GM18909 (cell line): ENCODE measurements at regions not wholly inside any gene's neighbourhood (a gene's known extent, or its start where the extent isn't known, plus 50 kb on each side); places are given as distances from the start of the nearest gene placed in this dataset.
"Not testable (repeated sequence)": the region's sequence is repeated elsewhere in the genome, so short reads cannot be mapped to it uniquely, and the experiment has no call there.

Experiments
- ATAC-seq: cut with Tn5 transposase; IDR thresholded peaks from one replicate; pipeline ENCODE4 v1.9.1; 2021; ENCODE audit warnings: mild to moderate bottlenecking; ENCODE audit not compliant: unreplicated experiment, poor library complexity

GRCh38 chr13:76632401-76633044 is 253.7 kb downstream of the KCTD12 start:
- no peak for ATAC-seq

DNA sequence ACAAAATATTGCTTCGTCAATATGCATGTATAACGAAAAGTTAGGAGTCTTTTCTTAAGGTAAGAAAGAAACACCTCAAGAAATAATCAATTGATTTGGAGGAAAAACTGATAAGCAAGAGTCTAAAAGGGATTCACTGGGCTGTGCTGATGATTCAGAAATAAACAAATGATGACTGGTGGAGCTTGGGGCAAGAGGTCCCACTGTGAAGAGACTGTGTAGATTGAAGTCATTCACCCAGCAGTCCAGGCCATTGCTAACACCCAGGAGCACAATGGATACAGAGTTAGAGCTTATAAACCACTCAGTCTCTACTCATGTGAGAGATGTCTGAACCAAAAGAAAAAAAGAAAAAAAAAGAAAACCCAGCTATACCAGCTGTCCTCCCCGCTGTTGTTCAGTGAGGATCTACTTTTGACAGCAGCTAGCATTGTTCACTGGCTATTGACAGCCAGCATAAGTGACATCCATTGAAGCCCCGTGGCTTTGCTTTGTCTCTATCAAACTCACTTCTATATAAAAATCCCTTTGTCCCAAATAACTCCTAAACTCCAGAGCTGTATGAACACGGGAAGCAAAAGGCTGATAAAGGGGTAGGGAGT is 255.5 kb downstream of the KCTD12 start:
- ATAC-seq = no peak

GRCh38 chr13:76622315-76623040 is 263.7 kb downstream of the KCTD12 start:
- no peak for ATAC-seq

GRCh38 chr13:76621705-76622104 is 264.5 kb downstream of the KCTD12 start:
- no peak for ATAC-seq

DNA sequence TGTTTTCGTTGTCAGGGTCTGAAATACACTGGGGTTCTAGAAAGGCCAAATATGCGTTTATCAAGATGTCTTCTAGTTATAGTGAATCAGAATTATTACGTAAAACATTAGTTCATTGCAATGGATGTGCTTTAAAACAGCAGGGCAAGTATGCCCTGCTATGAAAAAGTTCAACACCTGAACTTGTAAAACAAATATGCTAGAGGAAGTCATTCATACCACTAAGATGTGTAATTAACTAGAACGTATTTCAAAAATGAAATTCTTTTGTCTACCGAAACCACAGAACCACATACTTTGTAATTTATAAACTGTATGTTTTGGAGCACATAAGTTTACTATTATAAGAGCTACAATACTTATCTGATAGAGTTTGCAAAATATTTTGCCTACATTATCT is 266.2 kb downstream of the KCTD12 start:
- no peak for ATAC-seq

DNA sequence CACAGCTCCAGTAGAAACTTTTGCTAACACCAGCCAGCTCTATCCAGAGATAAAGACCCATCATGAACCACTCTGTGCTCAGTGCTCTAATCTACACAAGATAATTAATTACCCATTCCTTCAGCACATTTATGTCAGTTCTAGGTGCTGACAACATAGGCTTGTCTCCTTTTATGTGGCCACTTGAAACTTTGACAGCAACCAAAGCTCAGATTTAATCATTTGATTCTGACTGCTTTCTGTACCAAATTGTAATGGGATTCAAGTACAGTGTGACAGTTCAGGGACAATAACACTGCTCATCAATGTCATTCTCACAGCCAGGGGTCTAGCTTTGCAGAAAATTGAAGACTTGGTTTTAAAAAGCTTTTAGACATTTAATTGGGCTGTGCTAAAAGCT is 266.6 kb downstream of the KCTD12 start:
- no peak for ATAC-seq

DNA sequence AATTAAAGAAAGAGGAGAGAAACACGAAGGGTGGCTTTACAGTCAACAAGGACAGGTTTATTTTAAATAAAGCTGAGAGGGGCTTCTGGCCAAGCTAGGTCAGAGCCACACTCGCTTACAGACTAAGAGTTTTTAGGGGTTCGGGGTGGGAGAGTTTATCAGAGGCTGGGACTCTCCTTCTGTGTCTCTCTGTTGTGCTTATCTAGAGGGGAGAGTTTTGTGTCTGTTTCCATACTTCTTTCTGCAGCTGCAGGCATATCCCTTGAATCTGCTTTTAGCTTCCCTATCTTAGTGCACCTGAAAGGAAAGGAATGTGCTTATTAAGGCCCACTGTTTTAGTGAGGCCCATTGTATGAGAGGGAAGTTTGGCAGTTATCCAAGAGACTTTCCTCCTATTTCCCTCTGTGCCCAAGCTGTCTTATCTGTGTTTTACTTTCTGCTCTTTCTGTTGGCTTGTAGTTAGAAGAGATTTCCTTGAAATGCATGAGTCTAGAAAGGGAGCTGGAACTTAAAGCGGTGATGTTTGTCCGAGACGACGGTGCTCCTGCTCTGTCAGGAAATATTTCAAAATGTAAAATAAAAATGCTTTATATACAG is 275.3 kb downstream of the KCTD12 start:
- no peak for ATAC-seq

DNA sequence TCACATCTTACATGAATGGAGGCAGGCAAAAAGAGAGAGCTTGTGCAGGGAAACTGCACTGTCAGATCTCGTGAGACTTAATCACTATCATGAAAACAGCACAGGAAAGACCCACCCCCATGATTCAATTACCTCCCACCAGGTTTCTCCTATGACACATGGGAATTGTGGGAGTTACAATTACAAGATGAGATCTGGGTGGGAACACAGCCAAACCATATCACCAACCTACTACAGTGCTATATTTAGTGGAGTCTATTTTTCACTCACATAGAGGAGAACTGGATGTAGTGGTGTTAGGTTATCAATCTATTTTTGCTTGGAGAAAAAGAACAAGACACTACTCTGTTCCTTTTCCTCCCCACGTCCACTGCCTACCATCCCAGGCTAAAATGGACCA is 276.6 kb downstream of the KCTD12 start:
- ATAC-seq = no peak

DNA sequence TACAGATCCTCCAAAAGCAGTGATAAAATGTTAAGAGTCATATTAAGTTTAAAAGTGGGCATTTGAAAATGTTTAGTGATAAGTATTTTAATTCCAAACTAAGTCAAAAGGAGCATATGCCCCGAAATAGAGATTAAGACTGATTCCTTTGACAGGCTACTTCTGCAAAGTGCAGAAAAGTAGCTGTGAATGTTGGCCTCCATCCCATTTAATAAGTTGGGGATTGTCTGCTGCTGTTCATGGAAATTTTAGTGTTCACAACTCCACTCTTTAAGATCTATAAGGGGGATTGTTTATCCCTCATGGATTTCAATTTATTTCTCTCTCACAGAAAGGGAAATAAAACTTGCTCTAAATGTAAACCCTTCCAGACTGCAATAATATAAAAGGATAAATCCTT is 278.3 kb downstream of the KCTD12 start:
- no peak for ATAC-seq

- ATAC-seq = no peak
Observed at GRCh38 chr13:76600081-76600480, 286.1 kb downstream of the KCTD12 start.

DNA sequence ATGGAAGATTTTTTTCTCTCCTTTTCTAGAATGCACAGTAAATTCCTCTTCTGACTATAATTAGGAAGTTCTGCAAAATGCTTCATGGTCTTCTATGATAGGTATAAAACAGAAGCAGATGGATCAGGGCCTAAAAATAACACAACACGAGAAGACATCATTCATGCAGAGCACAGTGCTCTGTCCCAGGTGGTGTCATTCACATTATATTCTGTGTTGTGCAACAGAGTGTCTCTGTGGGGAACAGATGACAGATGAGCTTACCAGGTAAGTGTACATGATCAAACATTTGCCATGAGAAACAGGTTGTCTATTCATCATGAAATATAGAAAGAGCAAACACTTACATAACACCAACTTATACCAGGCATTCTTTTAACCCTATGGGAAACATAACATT is 288.3 kb downstream of the KCTD12 start:
- ATAC-seq = no peak

DNA sequence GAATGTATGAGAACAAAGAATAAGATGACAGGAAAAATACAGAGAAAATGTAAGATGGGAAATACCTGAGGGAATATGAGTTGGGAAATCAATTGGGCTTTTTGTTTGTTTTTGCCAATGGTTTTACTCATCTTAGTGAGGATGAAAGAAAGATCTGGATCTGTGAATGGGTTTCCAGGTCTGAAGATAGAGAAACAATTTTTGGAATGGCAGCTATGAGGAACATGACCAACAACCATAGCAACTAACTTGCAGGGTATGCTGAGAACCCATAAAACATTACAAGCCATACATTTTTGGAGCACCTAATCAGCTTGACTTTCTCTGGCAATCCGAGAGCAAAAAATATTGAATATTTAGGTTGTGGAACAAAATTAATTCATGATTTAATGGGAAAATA is 290.0 kb downstream of the KCTD12 start:
- ATAC-seq = no peak

DNA sequence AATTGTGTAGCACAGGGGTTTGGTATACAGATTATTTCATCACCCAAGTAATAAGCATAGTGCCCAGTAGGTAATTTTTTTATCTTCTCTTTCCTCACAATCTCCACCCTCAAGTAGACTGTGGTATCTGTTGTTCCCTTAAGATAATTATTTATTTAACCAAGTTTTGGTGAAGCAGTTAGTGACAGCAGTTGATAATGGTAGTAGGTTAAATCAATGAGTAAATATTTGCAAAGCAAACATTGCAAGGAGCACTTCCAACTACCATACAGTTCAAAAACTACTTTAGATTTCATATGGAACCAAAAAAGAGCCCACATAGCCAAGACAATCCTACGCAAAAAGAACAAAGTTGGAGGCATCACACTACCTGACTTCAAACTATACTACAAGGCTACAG is 291.8 kb downstream of the KCTD12 start:
- ATAC-seq = no peak

DNA sequence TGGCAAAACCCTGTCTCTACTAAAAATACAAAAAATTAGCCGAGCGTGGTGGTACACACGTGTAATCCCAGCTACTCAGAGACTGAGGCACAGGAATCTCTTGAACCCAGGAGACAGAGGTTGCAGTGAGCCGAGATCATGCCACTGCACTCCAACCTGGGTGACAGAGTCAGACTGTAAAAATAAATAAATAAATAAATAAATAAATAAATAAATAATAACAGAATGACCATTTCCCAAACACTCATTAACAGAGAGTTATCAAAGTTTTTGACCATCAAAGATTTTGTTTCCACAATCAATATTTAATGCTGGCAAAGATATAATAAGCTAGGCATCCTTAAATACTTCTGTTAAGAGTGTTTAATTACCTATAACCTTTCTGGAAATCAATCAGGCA is 299.4 kb downstream of the KCTD12 start:
- ATAC-seq = no peak

- ATAC-seq = no peak
Observed at GRCh38 chr13:76579701-76580100, 306.5 kb downstream of the KCTD12 start.

GRCh38 chr13:76575634-76576033 is 310.6 kb downstream of the KCTD12 start:
- not testable (repeated sequence) for ATAC-seq

- ATAC-seq = no peak
Observed at GRCh38 chr13:76570510-76570971, 315.7 kb downstream of the KCTD12 start.

DNA sequence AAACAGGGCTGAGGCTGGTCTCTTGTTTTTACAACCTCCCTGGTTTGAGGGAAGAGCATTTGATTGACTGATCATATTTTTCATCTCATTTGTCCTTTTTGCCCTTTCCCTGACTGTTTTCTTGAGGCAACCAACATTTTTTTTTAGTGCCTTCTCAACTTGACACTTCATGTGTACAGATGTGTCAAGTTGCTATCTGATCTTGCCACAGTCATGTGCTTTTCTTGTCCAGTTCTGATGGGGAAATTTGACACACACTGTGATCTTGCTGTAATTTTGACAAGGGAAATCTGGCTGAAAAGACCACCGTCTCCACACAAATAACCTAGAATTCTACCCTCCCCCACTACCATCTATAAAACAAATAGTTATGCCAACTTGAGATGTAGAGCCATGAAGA is 329.6 kb downstream of the KCTD12 start:
- no peak for ATAC-seq

DNA sequence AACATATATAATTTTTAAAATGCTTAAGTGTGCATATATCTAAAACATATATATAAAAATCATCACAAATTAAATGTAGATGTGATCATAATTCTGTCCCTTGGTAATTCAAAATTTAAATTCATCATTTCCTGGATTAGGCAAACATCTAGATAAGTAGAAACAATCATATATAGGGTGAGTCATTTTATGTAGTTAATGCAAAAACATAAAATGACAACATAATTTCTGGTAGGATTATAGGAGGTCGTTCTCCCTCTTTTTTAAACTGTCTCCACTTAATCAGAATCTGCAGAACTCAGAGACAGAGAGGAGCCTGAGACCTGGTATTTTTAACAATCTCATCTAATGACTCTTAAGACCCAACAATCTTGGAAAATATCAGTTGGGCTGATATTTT is 333.4 kb downstream of the KCTD12 start:
- ATAC-seq = no peak

DNA sequence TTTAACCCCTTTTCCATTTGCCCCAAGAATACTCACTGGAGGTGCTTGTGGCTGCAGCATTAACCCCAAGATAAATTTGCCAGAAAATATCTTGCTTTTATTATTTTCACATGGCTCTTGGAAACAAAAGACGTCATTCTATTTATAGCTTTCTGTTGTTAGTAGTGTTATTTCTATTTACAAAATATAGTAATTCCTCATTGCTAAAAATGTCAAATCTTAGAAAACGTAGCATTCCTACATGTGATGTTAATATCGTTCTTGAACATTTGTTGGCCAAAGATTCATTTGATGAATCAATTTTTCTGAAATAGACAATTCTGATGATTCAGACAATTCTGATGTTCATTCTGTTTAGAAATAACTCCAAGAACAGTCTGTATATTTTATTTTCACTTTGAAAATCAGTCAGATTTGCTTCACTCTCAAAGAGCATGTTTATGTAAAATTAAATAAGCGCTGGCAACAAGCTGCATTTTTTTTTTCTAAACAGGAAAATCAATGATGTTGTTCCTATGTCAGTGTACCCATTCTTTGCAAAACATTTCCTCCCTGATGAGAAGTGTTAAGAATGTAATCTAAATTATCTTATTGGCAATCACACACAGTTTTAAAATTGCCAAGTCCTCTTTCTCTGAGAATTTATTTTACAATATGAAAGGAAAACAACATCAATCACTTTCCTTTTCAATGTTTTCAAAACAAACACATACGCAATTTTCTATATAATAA is 334.0 kb downstream of the KCTD12 start:
- ATAC-seq = no peak

DNA sequence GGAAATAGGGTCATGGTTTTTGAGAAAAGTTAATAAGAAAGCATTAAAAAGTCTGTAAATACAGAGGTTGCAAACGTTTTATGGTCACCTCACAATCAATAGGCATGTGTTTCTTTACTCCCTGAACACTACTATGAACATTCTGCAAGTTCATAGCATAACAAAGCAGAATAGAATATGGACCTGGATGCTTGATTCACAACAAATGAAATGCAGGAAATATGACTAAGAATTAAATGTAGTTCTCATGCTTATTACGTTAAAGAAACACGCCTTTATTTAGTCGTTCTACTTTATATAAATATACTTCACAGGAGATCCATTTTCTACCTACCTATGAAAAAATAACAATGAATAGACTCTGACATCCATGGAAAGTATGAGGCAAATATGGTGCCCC is 344.0 kb downstream of the KCTD12 start:
- no peak for ATAC-seq
